HepG2 (cell line): ENCODE measurements at regions not wholly inside any gene's neighbourhood (a gene's known extent, or its start where the extent isn't known, plus 50 kb on each side); places are given as distances from the start of the nearest gene placed in this dataset.

Experiments used
- ATAC-seq: fragments of 200-7000 bp; cut with Tn5 transposase; 3 replicates; pipeline ENCODE4 v1.9.1; 2020; ENCODE audit warnings: mild to moderate bottlenecking, moderate library complexity
- BruUV-seq: library from RNA; stranded (reverse); fragments of 400-500 nt; replicated peaks from 2 replicates; lab custom pipeline; 2021; lab: Mats Ljungman, UMichigan
- CTCF ChIA-PET: fragments of 300-600 bp; formaldehyde crosslinking; extraction: SDS; loops from one replicate; lab custom pipeline; 2021; ENCODE audit warnings: low total read pairs, inconsistent platforms, low intra/inter-chr PET ratio; lab: Yijun Ruan, JAX
- POLR2A ChIA-PET: fragments of 350-600 bp; sonication (Branson Sonifier 250); formaldehyde crosslinking; loops from one replicate; lab custom pipeline; 2020; ENCODE audit warnings: antibody characterized with exemption, inconsistent platforms; lab: Yijun Ruan, JAX
- DNase-seq: peaks from one replicate; pipeline ENCODE4 v3.0.0-alpha.2; 2015; ENCODE audit warnings: low spot score
- FAIRE-seq: peaks from 3 replicates; lab custom pipeline; 2011; peaks lifted over from hg19 to GRCh38; lab: Jason Lieb, UNC
- H2AFZ ChIP-seq: one replicate; pipeline ENCODE4 v1.6.1; 2011; ENCODE audit warnings: low read length, inconsistent platforms
- H3K27ac ChIP-seq: fragments of 300-600 bp; 3 replicates; pipeline ENCODE4 v1.8.0; 2011; ENCODE audit warnings: mixed run types, mild to moderate bottlenecking, mixed read lengths, low read length, inconsistent platforms; ENCODE audit not compliant: insufficient read depth; ENCODE audit errors: extremely low read length
- H3K27me3 ChIP-seq, 2 experiments: fragments of 200-600 bp in 1 of 2; 2 replicates in 1 of 2; 3 replicates in 1 of 2; pipeline versions ENCODE4 v1.6.0 to v1.8.0; 2011; ENCODE audit warnings: low read length in 2 of 2, mild to moderate bottlenecking in 2 of 2, moderate library complexity in 2 of 2, inconsistent platforms in 1 of 2; ENCODE audit not compliant: insufficient read depth in 2 of 2, control insufficient read depth in 1 of 2
- H3K36me3 ChIP-seq, 2 experiments: fragments of 200-600 bp in 1 of 2; replicated peaks in 1 of 2; 2 replicates in 1 of 2; 3 replicates in 1 of 2; pipeline versions ENCODE4 v1.5.1 to v1.8.0; 2011; ENCODE audit warnings: low read length in 2 of 2, inconsistent platforms in 1 of 2; ENCODE audit not compliant: insufficient read depth in 2 of 2, control insufficient read depth in 1 of 2
- H3K4me1 ChIP-seq: 2 replicates; pipeline ENCODE4 v1.5.1; 2012; ENCODE audit warnings: low read length, inconsistent platforms; ENCODE audit not compliant: insufficient read depth
- H3K4me2 ChIP-seq: 2 replicates; pipeline ENCODE4 v1.6.0; 2011; ENCODE audit warnings: low read depth, low read length, inconsistent platforms
- H3K4me3 ChIP-seq, 3 experiments: fragments of 200-600 bp in 1 of 3; sonication (generic), shearing (Covaris generic) in 1 of 3; replicated peaks in 1 of 3; 2 replicates each; pipeline ENCODE4 v1.5.1; 2011 to 2016; ENCODE audit warnings: low read length in 3 of 3, inconsistent platforms in 2 of 3, low read depth in 2 of 3, mild to moderate bottlenecking in 2 of 3, control low read depth in 1 of 3, mixed read lengths in 1 of 3; ENCODE audit not compliant: insufficient read depth in 1 of 3
- H3K79me2 ChIP-seq: one replicate; pipeline ENCODE4 v1.6.1; 2011; ENCODE audit warnings: low read length, inconsistent platforms; ENCODE audit not compliant: insufficient read depth
- H3K9ac ChIP-seq: 2 replicates; pipeline ENCODE4 v1.6.0; 2011; ENCODE audit warnings: mild to moderate bottlenecking, low read depth, low read length, inconsistent platforms; ENCODE audit not compliant: insufficient read depth
- H3K9me3 ChIP-seq: 2 replicates; pipeline ENCODE4 v1.5.1; 2012; ENCODE audit warnings: mild to moderate bottlenecking, low read length
- H4K20me1 ChIP-seq: 2 replicates; pipeline ENCODE4 v1.6.0; 2011; ENCODE audit warnings: inconsistent platforms, mild to moderate bottlenecking, low read length, moderate library complexity; ENCODE audit not compliant: insufficient read depth
- ARNTL ChIP-seq: sonication (generic); formaldehyde crosslinking; IDR thresholded peaks from 2 replicates; pipeline ENCODE4 v1.4.0; 2020; ENCODE audit warnings: mild to moderate bottlenecking, missing genetic modification reagents
- FOSL1 ChIP-seq: sonication (generic); formaldehyde crosslinking; IDR thresholded peaks from 2 replicates; pipeline ENCODE4 v1.9.0; 2021; ENCODE audit warnings: missing genetic modification reagents, borderline replicate concordance
- HNRNPLL ChIP-seq: fragments of 200-400 bp; formaldehyde crosslinking; IDR thresholded peaks from 2 replicates; pipeline ENCODE4 v1.6.1; 2017; ENCODE audit warnings: mild to moderate bottlenecking, low read depth, low read length; ENCODE audit not compliant: poor library complexity, severe bottlenecking
- MAX ChIP-seq: IDR thresholded peaks from 2 replicates; pipeline ENCODE4 v1.6.1; 2012; ENCODE audit warnings: inconsistent platforms
- NCOA5 ChIP-seq: sonication (generic); formaldehyde crosslinking; IDR thresholded peaks from 2 replicates; pipeline ENCODE4 v1.4.0; 2020; ENCODE audit warnings: missing genetic modification reagents
- SALL1 ChIP-seq: sonication (generic); formaldehyde crosslinking; IDR thresholded peaks from 2 replicates; pipeline ENCODE4 v1.8.0; 2022; ENCODE audit warnings: mild to moderate bottlenecking, missing genetic modification reagents
- ZFP37 ChIP-seq: sonication (generic); formaldehyde crosslinking; IDR thresholded peaks from 2 replicates; pipeline ENCODE4 v1.4.0; 2020; ENCODE audit warnings: missing genetic modification reagents, borderline replicate concordance
- ZNF34 ChIP-seq: sonication (generic); formaldehyde crosslinking; IDR thresholded peaks from 2 replicates; pipeline ENCODE4 v1.4.0; 2020; ENCODE audit warnings: mild to moderate bottlenecking, missing genetic modification reagents, borderline replicate concordance
- ZNF451 ChIP-seq: sonication (generic); formaldehyde crosslinking; IDR thresholded peaks from 2 replicates; pipeline ENCODE4 v1.5.0; 2020; ENCODE audit warnings: mild to moderate bottlenecking, missing genetic modification reagents
- ZNF563 ChIP-seq: sonication (generic); formaldehyde crosslinking; IDR thresholded peaks from 2 replicates; pipeline ENCODE4 v1.8.0; 2022; ENCODE audit warnings: mild to moderate bottlenecking, moderate library complexity, missing genetic modification reagents
- in situ Hi-C: cut with HindIII; loops from 2 replicates; pipeline ENCODE4 v1.10.0; 2017; ENCODE audit warnings: low pct_unique_long_range_greater_than_20kb; ENCODE audit not compliant: extremely low pct_ligation_motif_present
- intact Hi-C: fragments of 100-400 bp; cut with micrococcal nuclease; formaldehyde crosslinking; loops from one replicate; pipeline ENCODE4 v1.10.0; 2022; ENCODE audit not compliant: unreplicated experiment
- TF ChIP-seq, protein P1 (sequence below): IDR thresholded peaks from 2 replicates; pipeline ENCODE4 v1.6.1; 2012; ENCODE audit warnings: low read length, improper control_type of control experiment

- CTCF ChIA-PET = no interaction called here
- in situ Hi-C loops (no loop called here), intact Hi-C loops (no loop called here)
- no peak overlapping the region for H3K27ac ChIP-seq
- H3K36me3 ChIP-seq = no peaks in the 10 kb centered on the region
- ATAC-seq = no peak
- H4K20me1 ChIP-seq = no peaks in the 10 kb centered on the region
- no peak overlapping the region for H2AFZ ChIP-seq
- BruUV-seq = no TSS peak
- H3K4me3 ChIP-seq = no peak overlapping the region
- no peak for FAIRE-seq
- H3K4me1 ChIP-seq = no peaks in the 10 kb centered on the region; the same call in 1 of the 2 replicates
- POLR2A ChIA-PET = no interaction called here
- H3K9ac ChIP-seq = no peak overlapping the region
- no peak for TF ChIP-seq ARNTL
- TF ChIP-seq NCOA5 (CRISPR knock-in tag) = no peak
- no peak for TF ChIP-seq ZNF34 (CRISPR knock-in tag)
- no peak for TF ChIP-seq ZNF451
- no peak for TF ChIP-seq HNRNPLL
- TF ChIP-seq ZNF563 (CRISPR knock-in tag) = no peak
- no peak for TF ChIP-seq SALL1 (CRISPR knock-in tag)
- no peak for TF ChIP-seq FOSL1 (CRISPR knock-in tag)
- no peak for TF ChIP-seq MAX
- TF ChIP-seq ZFP37 (CRISPR knock-in tag) = no peak
- TF ChIP-seq, protein P1, sequence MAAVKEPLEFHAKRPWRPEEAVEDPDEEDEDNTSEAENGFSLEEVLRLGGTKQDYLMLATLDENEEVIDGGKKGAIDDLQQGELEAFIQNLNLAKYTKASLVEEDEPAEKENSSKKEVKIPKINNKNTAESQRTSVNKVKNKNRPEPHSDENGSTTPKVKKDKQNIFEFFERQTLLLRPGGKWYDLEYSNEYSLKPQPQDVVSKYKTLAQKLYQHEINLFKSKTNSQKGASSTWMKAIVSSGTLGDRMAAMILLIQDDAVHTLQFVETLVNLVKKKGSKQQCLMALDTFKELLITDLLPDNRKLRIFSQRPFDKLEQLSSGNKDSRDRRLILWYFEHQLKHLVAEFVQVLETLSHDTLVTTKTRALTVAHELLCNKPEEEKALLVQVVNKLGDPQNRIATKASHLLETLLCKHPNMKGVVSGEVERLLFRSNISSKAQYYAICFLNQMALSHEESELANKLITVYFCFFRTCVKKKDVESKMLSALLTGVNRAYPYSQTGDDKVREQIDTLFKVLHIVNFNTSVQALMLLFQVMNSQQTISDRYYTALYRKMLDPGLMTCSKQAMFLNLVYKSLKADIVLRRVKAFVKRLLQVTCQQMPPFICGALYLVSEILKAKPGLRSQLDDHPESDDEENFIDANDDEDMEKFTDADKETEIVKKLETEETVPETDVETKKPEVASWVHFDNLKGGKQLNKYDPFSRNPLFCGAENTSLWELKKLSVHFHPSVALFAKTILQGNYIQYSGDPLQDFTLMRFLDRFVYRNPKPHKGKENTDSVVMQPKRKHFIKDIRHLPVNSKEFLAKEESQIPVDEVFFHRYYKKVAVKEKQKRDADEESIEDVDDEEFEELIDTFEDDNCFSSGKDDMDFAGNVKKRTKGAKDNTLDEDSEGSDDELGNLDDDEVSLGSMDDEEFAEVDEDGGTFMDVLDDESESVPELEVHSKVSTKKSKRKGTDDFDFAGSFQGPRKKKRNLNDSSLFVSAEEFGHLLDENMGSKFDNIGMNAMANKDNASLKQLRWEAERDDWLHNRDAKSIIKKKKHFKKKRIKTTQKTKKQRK = no peak
- H3K27me3 ChIP-seq = no peaks in the 10 kb centered on the region
- no peak overlapping the region for H3K4me2 ChIP-seq
- no peaks in the 10 kb centered on the region for H3K79me2 ChIP-seq
- H3K9me3 ChIP-seq = no peaks in the 10 kb centered on the region
- DNase-seq = no peak
Measured at GRCh38 chr1:213438339-213438738, 387.3 kb downstream of the RPS6KC1 start.
